H9 (cell line): ENCODE measurements at regions not wholly inside any gene's neighbourhood (a gene's known extent, or its start where the extent isn't known, plus 50 kb on each side); places are given as distances from the start of the nearest gene placed in this dataset.

ENCODE experiments used
- DNase-seq: peaks from one replicate; pipeline ENCODE4 v3.0.0-alpha.2; 2017
- H2AFZ ChIP-seq: one replicate; pipeline ENCODE4 v1.6.1; 2013; ENCODE audit warnings: mild to moderate bottlenecking, low read length, control low read depth, moderate library complexity
- H2AK5ac ChIP-seq: 2 replicates; pipeline ENCODE4 v1.6.1; 2013; ENCODE audit warnings: low read length, control low read depth, mixed read lengths; ENCODE audit not compliant: insufficient read length
- H2BK120ac ChIP-seq: one replicate; pipeline ENCODE4 v1.6.1; 2013; ENCODE audit warnings: low read depth, mild to moderate bottlenecking, low read length, control low read depth, inconsistent platforms; ENCODE audit not compliant: poor library complexity, severe bottlenecking
- H2BK12ac ChIP-seq: 2 replicates; pipeline ENCODE4 v1.6.1; 2013; ENCODE audit warnings: low read length, control low read depth, mixed read lengths, low read depth; ENCODE audit not compliant: insufficient read length
- H2BK15ac ChIP-seq: 2 replicates; pipeline ENCODE4 v1.6.1; 2013; ENCODE audit warnings: low read depth, low read length, control low read depth
- H2BK20ac ChIP-seq: one replicate; pipeline ENCODE4 v1.6.1; 2013; ENCODE audit warnings: low read depth, mild to moderate bottlenecking, low read length, control low read depth, inconsistent platforms; ENCODE audit not compliant: poor library complexity, severe bottlenecking
- H2BK5ac ChIP-seq: 2 replicates; pipeline ENCODE4 v1.6.1; 2013; ENCODE audit warnings: low read length, control low read depth, mixed read lengths; ENCODE audit not compliant: insufficient read length
- H3K14ac ChIP-seq: 2 replicates; pipeline ENCODE4 v1.6.1; 2013; ENCODE audit warnings: low read length, control low read depth; ENCODE audit not compliant: insufficient read depth
- H3K18ac ChIP-seq: 2 replicates; pipeline ENCODE4 v1.6.1; 2013; ENCODE audit warnings: low read depth, mild to moderate bottlenecking, mixed read lengths, low read length, control low read depth; ENCODE audit not compliant: insufficient read length
- H3K23ac ChIP-seq: 2 replicates; pipeline ENCODE4 v1.6.1; 2013; ENCODE audit warnings: low read length, control low read depth, mixed read lengths, low read depth; ENCODE audit not compliant: insufficient read length
- H3K23me2 ChIP-seq: 2 replicates; pipeline ENCODE4 v1.6.1; 2013; ENCODE audit warnings: low read depth, mild to moderate bottlenecking, mixed read lengths, low read length, control low read depth; ENCODE audit not compliant: insufficient read length, poor library complexity, severe bottlenecking
- H3K27ac ChIP-seq: 2 replicates; pipeline ENCODE4 v1.5.1; 2013; ENCODE audit warnings: low read length, control low read depth, mixed read lengths, low read depth; ENCODE audit not compliant: insufficient read length
- H3K27me3 ChIP-seq: 2 replicates; pipeline ENCODE4 v1.6.1; 2013; ENCODE audit warnings: low read length, control low read depth, inconsistent platforms; ENCODE audit not compliant: insufficient read depth
- H3K4ac ChIP-seq: 2 replicates; pipeline ENCODE4 v1.6.1; 2013; ENCODE audit warnings: low read depth, mild to moderate bottlenecking, control low read depth, inconsistent platforms, low read length, moderate library complexity
- H3K4me1 ChIP-seq: 2 replicates; pipeline ENCODE4 v1.6.1; 2013; ENCODE audit warnings: low read length, control low read depth, inconsistent platforms; ENCODE audit not compliant: insufficient read depth
- H3K4me2 ChIP-seq: 2 replicates; pipeline ENCODE4 v1.6.1; 2013; ENCODE audit warnings: low read length, control low read depth, mixed read lengths; ENCODE audit not compliant: insufficient read length, insufficient read depth
- H3K56ac ChIP-seq: 2 replicates; pipeline ENCODE4 v1.6.1; 2013; ENCODE audit warnings: low read depth, mild to moderate bottlenecking, mixed read lengths, low read length, control low read depth; ENCODE audit not compliant: insufficient read length
- H3K79me1 ChIP-seq: 2 replicates; pipeline ENCODE4 v1.6.1; 2013; ENCODE audit warnings: low read depth, mild to moderate bottlenecking, moderate library complexity, low read length, control low read depth, inconsistent platforms; ENCODE audit not compliant: insufficient read depth, poor library complexity, severe bottlenecking
- H3K79me2 ChIP-seq: 2 replicates; pipeline ENCODE4 v1.6.1; 2013; ENCODE audit warnings: low read length, control low read depth, inconsistent platforms; ENCODE audit not compliant: insufficient read depth
- H3K9ac ChIP-seq: 2 replicates; pipeline ENCODE4 v1.6.1; 2013; ENCODE audit warnings: low read length, control low read depth, mixed read lengths; ENCODE audit not compliant: insufficient read length; ENCODE audit errors: extremely low read depth
- H3K9me3 ChIP-seq: one replicate; pipeline ENCODE4 v1.6.1; 2013; ENCODE audit warnings: low read depth, low read length, inconsistent platforms; ENCODE audit not compliant: control insufficient read depth
- H3T11ph ChIP-seq: one replicate; pipeline ENCODE4 v1.6.1; 2013; ENCODE audit warnings: mild to moderate bottlenecking, low read length, control low read depth, inconsistent platforms
- H4K20me1 ChIP-seq: one replicate; pipeline ENCODE4 v1.6.1; 2013; ENCODE audit not compliant: control insufficient read depth, insufficient read length, insufficient read depth
- H4K5ac ChIP-seq: 2 replicates; pipeline ENCODE4 v1.6.1; 2013; ENCODE audit warnings: low read depth, mild to moderate bottlenecking, mixed read lengths, low read length, control low read depth; ENCODE audit not compliant: insufficient read length
- H4K8ac ChIP-seq: replicated peaks from 2 replicates; pipeline ENCODE4 v1.6.1; 2013; ENCODE audit warnings: low read length, control low read depth, mixed read lengths, low read depth; ENCODE audit not compliant: insufficient read length
- H4K91ac ChIP-seq: 2 replicates; pipeline ENCODE4 v1.6.1; 2013; ENCODE audit warnings: low read depth, mild to moderate bottlenecking, moderate library complexity, mixed read lengths, low read length, control low read depth; ENCODE audit not compliant: insufficient read length
- H3K27ac Mint-ChIP-seq, 3 experiments: 2 replicates in 2 of 3; 3 replicates in 1 of 3; pipeline ENCODE4 v1.8.0; 2020 to 2021; ENCODE audit warnings: mixed read lengths in 3 of 3, mild to moderate bottlenecking in 1 of 3, moderate library complexity in 1 of 3
- H3K27me3 Mint-ChIP-seq: 2 replicates; pipeline ENCODE4 v1.8.0; 2021; ENCODE audit warnings: low read depth, mild to moderate bottlenecking, moderate library complexity, mixed read lengths
- H3K36me3 Mint-ChIP-seq, 3 experiments: 2 replicates in 2 of 3; 3 replicates in 1 of 3; pipeline ENCODE4 v1.8.0; 2020 to 2021; ENCODE audit warnings: low read depth in 3 of 3, mixed read lengths in 3 of 3; ENCODE audit not compliant: insufficient read depth in 1 of 3
- H3K4me1 Mint-ChIP-seq, 2 experiments: 2 replicates each; pipeline ENCODE4 v1.8.0; 2020; ENCODE audit warnings: mixed read lengths in 2 of 2
- H3K4me3 Mint-ChIP-seq, 2 experiments: 2 replicates in 1 of 2; 3 replicates in 1 of 2; pipeline ENCODE4 v1.8.0; 2020 to 2021; ENCODE audit warnings: mild to moderate bottlenecking in 2 of 2, mixed read lengths in 2 of 2, moderate library complexity in 1 of 2
- H3K9me3 Mint-ChIP-seq, 2 experiments: 2 replicates in 1 of 2; 3 replicates in 1 of 2; pipeline ENCODE4 v1.8.0; 2020; ENCODE audit warnings: mild to moderate bottlenecking in 2 of 2, mixed read lengths in 2 of 2, moderate library complexity in 1 of 2
- CTCF ChIP-seq: fragments of 200-600 bp; sonication (generic); conservative IDR thresholded peaks from 3 replicates; pipeline ENCODE4 v1.8.0; 2021; ENCODE audit warnings: antibody characterized with exemption, mild to moderate bottlenecking
- WGBS: extraction: QIAGEN DNeasy Blood & Tissue Kit; methylation state at CpG from one replicate; pipeline ENCODE4 v1.1.7; 2013; ENCODE audit warnings: missing lambda C conversion rate, low lambda C conversion rate, mixed read lengths; ENCODE audit not compliant: insufficient read length; ENCODE audit errors: extremely low coverage; 5-methylcytosine and 5-hydroxymethylcytosine counted together

GRCh38 chr1:194067772-194068171, 881.4 kb upstream of the B3GALT2 start:
- no peak overlapping the region for H2BK20ac ChIP-seq
- no peak for TF ChIP-seq CTCF
- no peak overlapping the region for H3T11ph ChIP-seq
- H3K27ac ChIP-seq = no peak overlapping the region
- no peak overlapping the region for H4K8ac ChIP-seq
- H3K56ac ChIP-seq = no peak overlapping the region
- no peaks in the 10 kb centered on the region for H3K27me3 ChIP-seq
- no peaks in the 10 kb centered on the region for H3K23me2 ChIP-seq
- H3K79me1 ChIP-seq = no peaks in the 10 kb centered on the region
- Mint-ChIP-seq H3K9me3 (no peaks in the 10 kb centered on the region), H3K27me3 (no peaks in the 10 kb centered on the region), H3K4me3 (no peak overlapping the region), H3K4me1 (no peaks in the 10 kb centered on the region), H3K27ac (no peak overlapping the region), H3K36me3 (no peaks in the 10 kb centered on the region)
- H2BK12ac ChIP-seq = no peak overlapping the region
- no peaks in the 10 kb centered on the region for H3K79me2 ChIP-seq
- no peak overlapping the region for H3K9ac ChIP-seq
- no peak overlapping the region for H2AFZ ChIP-seq
- no peak overlapping the region for H2BK15ac ChIP-seq
- H3K23ac ChIP-seq = no peak overlapping the region
- DNase-seq = no peak
- H3K14ac ChIP-seq = no peak overlapping the region
- WGBS = no CpG with 5 or more reads among the region's 2 CpGs
- H3K4me2 ChIP-seq = no peak overlapping the region
- H4K5ac ChIP-seq = no peak overlapping the region
- H4K20me1 ChIP-seq = no peaks in the 10 kb centered on the region
- H3K4me1 ChIP-seq = no peaks in the 10 kb centered on the region
- no peaks in the 10 kb centered on the region for H3K9me3 ChIP-seq
- no peak overlapping the region for H4K91ac ChIP-seq
- H2BK5ac ChIP-seq = no peak overlapping the region
- H2AK5ac ChIP-seq = no peak overlapping the region
- no peak overlapping the region for H3K18ac ChIP-seq
- H3K4ac ChIP-seq = no peak overlapping the region
- no peak overlapping the region for H2BK120ac ChIP-seq
